ENCODE measurements at regions not wholly inside any gene's neighbourhood (a gene's known extent, or its start where the extent isn't known, plus 50 kb on each side); places are given as distances from the start of the nearest gene placed in this dataset.

DNA sequence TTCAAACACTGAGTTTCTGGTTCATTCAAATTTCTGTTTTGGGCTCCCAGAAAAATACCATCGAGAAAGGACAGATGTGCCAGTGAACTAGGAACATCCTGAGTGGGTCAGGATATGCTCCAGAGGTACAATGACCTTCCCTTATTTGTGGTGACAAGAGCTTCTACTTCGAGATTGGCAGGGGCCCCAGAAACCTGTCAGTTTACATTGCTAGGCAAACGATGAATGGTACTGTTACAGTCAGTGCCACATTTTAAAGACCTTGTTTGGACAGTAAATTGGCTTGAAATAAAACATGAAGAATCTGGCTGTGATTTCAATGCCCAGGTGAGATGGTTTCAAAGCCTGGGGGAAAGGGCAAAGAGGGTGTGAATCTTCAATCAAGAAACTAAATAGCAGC lies 454.5 kb upstream of the ID4 start:
- TF ChIP-seq EP300 (IDR thresholded peaks at IDR 0.05; ENCODE audit: borderline replicate concordance), result no peak
- TF ChIP-seq, protein P1, sequence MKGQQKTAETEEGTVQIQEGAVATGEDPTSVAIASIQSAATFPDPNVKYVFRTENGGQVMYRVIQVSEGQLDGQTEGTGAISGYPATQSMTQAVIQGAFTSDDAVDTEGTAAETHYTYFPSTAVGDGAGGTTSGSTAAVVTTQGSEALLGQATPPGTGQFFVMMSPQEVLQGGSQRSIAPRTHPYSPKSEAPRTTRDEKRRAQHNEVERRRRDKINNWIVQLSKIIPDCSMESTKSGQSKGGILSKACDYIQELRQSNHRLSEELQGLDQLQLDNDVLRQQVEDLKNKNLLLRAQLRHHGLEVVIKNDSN (IDR thresholded peaks at IDR 0.05), result no peak
- TF ChIP-seq, protein P2, sequence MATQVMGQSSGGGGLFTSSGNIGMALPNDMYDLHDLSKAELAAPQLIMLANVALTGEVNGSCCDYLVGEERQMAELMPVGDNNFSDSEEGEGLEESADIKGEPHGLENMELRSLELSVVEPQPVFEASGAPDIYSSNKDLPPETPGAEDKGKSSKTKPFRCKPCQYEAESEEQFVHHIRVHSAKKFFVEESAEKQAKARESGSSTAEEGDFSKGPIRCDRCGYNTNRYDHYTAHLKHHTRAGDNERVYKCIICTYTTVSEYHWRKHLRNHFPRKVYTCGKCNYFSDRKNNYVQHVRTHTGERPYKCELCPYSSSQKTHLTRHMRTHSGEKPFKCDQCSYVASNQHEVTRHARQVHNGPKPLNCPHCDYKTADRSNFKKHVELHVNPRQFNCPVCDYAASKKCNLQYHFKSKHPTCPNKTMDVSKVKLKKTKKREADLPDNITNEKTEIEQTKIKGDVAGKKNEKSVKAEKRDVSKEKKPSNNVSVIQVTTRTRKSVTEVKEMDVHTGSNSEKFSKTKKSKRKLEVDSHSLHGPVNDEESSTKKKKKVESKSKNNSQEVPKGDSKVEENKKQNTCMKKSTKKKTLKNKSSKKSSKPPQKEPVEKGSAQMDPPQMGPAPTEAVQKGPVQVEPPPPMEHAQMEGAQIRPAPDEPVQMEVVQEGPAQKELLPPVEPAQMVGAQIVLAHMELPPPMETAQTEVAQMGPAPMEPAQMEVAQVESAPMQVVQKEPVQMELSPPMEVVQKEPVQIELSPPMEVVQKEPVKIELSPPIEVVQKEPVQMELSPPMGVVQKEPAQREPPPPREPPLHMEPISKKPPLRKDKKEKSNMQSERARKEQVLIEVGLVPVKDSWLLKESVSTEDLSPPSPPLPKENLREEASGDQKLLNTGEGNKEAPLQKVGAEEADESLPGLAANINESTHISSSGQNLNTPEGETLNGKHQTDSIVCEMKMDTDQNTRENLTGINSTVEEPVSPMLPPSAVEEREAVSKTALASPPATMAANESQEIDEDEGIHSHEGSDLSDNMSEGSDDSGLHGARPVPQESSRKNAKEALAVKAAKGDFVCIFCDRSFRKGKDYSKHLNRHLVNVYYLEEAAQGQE (IDR thresholded peaks at IDR 0.05; ENCODE audit: low read depth), result no peak
- TF ChIP-seq RAD21 (IDR thresholded peaks at IDR 0.05; ENCODE audit: low read depth), result no peak
- no peak for TF ChIP-seq TEAD4 (IDR thresholded peaks at IDR 0.05)
- TF ChIP-seq TAF1 (IDR thresholded peaks at IDR 0.05; ENCODE audit: low read depth), result no peak
